Left forelimb (tissue), 1 donor: ENCODE measurements at regions not wholly inside any gene's neighbourhood (a gene's known extent, or its start where the extent isn't known, plus 50 kb on each side); places are given as distances from the start of the nearest gene placed in this dataset.

Source experiments
- DNase-seq: peaks from one replicate; pipeline ENCODE4 v3.0.0-alpha.2; 2018; ENCODE audit warnings: low spot score

DNA sequence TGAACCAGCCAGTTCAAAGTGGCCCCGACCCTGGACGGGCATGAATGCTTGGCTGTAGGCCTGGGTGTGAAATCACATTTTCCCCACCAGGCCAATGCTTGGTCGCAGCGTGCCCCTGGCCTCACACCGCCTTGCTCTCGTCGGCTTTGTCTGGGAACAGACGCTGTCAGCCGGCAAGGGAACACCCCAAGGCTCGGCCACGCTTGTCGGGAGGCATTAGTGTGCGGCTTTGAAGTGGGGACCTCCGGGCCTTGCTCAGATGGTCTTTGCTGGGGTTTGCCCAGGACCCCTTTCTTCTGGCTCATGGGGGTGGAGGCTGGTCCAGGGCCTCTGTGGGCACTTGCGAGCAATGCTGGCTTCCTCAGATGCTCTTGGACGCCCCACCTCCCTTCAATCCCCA, 79.1 kb downstream of the INHBB start:
- no peak for DNase-seq

DNA sequence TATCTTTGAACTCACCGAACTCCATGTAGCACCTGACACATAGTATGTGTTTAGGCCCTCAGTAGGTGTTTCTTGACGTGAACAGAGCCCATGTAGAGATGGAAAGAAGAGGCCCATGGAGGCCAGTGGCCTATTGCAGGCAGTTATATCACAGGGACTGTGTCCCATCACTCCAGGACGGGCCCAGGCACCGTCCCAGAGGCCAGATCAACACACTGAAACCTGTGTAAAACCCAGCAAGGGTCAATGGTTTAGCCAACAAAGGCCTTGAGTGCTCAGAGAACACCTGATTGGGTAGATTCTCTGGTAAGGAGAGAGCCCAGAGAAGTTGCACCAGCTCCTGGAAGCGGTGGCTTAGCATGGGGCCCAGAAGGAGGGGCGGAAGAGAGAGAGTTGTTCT, 82.8 kb downstream of the INHBB start:
- no peak for DNase-seq

DNA sequence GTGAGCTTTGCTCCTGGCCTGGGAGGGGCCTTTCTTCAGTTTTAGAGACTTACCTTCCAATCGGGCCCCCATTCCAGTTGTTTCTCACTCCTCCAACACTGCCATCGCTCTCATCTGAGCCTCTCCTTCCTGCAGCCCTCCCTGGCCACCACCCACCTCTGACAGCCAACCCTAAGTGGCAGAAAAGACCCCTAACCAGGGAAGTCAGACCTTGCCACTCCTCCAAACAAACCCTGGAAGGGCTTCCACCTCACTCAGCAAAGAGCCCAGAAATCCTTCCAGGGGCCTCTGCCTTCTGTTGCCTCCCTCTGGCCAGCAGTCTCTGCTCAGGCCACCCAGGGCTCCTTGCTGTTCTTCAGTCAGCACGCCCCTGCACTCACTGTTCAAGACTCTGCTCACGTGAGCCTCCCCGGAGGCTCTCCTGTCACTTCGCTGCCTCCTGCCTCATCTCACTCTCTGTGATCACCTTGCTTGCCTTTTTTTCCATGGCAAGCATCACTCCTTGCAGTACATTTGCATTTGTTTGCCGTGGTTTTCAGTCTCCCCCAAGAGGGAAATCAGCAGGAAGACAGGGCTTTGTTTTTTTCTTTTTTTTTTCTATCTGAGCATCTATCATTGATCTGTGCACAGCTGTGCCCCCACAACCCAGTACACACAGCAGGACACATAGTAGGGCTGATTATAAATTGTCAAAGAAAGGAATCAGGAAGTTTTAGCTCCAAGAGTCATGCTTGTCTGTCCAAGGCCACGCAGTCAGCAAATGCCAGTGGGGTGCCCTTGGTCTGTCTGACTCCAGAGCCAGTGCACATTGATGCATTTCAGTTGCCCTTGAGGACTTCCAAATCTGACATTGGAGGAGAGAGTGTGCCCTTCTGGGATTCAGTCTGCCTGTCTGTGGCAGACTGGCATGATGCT, 83.9 kb downstream of the INHBB start:
- no peak for DNase-seq

DNA sequence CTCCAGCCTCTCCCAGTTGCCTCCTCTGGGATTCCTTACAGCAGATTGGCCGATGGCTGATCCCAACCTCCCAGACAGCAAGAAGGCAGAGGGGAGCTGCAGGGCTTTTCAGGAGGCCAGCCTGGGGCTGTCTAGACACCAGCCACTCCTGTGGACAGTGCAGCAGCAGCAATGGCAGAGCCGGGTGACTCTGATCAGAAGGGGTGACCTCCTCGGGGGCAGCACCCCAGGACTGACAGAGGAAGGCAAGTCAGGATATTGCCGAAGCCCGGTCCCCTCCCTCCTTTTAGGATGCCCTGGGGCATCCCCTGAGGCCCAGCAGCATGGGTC, 84.5 kb downstream of the INHBB start:
- DNase-seq, result no peak

DNA sequence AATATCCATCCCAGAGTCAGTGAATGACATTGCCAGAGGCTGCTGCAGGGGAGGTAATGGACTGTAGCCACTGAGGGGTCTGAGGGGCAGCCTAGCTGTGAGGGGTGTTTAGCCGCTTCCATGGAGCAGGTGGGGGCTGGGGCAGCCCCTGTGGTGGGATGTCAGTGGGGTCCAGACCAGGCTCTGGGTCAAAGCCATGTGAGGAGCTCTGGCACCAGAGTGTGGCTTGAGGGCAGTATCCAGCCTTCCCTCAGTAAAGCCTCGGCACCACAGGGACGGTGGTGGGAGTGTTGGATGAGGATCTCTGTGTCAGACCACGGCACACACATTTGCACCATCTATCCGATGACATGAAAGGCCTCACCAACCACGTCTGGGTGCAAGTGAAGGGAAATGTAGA, 85.0 kb downstream of the INHBB start:
- no peak for DNase-seq

DNA sequence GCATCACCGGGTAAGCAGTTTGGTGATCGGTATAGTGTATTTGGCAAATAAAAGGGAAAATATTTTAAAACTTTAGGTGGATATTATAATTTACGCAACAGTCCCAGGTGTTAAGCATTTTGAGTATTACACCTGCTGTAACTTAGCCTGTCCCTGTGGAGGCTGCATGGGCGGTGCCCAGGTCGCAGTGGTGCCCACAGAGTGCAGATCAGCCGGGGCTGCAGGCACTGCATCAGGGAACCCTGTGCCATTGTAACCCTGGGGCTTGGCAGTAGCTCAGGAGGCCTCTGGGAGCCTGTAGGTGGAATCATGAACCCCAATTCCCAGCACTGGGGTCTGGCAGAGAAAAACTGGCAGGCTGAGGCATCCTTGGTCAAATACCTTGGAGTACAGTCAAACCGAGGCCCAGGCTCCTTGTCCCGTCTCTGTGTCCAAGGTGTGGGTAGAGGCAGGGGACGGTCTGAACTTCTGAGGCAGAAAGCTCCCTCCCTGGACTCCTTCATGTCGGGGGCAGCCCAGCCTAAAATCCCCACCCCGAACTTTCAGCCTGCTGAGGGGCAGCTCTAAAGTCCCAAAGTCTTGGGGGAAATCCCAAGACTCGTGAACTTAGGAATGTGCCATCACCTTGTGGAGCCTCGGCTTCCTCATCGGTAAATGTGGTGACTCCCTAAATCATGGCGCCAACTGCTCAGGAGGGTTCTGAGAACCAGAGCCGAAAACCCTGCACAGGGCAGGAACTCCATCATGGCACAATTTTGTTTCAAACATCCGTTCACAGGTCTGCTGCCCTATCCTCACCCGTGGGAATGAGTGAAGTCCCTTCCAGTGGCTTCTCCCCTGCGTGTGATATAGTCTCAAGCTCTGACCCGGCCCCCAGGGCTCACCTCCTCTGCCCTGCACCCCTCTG, 85.7 kb downstream of the INHBB start:
- DNase-seq, result no peak

DNA sequence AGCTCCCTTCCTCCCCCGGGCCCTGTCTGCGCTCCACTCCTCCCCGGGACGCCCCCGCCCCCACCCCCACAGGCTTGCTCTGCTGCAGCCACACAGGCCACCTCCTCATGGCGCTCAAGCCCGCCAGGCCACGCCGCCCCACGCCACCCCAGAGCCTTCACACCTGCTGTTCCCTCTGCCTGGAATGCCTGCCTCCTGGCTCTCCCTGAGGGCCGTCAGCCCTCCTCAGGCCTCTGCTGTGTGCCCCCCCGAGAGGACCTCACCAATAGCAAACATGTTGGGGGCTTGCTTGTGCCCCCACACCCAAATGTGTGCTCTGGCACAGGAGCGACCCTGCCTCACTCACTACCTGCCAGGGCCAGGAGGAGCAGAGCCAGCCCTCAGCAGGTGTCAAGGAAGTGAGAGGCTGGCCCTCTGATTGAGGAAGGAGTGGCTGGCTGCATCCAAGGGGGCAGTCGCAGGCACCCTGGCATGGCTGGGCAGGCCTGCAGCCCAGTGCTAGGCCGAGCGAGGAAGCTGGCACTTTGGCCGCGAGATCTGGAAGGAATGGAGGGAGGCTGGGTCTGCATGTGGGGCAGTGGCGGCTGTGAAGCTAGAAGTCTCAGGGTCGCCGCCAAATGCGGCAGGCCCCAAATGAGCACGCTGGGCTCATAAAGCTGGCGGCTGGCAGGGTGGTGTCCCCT, 86.5 kb downstream of the INHBB start:
- DNase-seq, result no peak

DNA sequence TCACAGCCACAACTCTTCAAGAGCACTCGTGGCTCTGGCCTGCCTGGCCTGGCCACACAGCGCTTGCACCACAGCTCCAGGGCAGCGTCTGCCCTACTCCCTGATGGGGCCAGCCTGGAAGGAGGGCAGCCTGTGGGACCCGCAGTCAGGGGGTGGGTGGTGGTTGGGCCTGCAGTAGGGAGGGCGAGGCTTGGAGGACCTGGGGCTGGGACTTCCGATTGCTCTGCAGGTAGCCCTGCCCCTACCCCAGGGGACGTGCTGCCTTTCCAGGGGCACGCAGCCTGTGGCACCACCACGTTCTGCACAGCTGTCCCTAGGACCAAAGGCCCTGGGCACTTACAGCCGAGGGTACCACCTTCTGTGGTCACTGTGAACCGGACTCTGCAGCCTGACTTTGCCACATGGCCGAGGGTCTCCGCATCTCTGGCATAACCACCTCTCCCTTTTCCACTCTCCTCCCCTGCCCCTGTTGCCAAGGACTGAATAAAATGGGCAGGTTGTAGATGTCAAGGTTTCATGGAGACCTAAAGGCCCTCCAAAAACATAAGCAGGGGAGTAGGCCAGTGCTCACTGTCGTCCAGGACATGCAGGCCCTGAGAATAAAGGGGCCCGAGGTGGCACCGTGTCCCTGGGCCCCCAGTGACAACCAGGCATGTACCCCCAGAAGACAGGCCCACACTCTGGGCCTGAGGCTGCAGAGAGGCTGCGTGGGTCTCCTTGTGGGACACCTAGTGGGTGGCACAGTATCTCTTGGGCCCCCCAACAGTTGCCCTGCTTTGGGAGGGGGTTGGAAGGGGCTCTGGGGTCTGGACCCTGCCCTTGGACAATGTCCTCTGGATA, 87.3 kb downstream of the INHBB start:
- no peak for DNase-seq

DNA sequence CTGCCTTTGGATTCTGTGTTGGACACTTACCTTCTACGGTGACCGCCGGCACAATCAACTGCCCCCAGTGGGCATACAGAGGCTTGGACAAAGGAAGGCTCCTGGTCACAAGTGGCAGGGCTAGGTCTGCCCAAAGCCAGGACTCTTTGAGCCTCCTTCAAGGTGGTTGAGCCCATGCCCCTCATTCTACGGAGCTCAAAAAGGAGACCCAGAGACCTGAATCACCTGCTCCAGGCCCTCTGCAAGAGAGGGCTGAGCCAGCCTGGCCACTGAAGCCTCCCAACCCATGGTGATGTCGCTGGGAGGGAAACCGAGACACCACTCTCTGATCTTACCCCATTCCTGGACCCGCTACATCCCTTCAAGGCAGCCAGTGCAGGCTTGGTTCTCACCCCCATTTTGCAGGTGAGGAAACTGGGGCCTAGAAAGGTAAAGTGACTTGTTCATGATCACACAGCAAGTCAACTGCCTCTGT, 87.9 kb downstream of the INHBB start:
- DNase-seq, result no peak

DNA sequence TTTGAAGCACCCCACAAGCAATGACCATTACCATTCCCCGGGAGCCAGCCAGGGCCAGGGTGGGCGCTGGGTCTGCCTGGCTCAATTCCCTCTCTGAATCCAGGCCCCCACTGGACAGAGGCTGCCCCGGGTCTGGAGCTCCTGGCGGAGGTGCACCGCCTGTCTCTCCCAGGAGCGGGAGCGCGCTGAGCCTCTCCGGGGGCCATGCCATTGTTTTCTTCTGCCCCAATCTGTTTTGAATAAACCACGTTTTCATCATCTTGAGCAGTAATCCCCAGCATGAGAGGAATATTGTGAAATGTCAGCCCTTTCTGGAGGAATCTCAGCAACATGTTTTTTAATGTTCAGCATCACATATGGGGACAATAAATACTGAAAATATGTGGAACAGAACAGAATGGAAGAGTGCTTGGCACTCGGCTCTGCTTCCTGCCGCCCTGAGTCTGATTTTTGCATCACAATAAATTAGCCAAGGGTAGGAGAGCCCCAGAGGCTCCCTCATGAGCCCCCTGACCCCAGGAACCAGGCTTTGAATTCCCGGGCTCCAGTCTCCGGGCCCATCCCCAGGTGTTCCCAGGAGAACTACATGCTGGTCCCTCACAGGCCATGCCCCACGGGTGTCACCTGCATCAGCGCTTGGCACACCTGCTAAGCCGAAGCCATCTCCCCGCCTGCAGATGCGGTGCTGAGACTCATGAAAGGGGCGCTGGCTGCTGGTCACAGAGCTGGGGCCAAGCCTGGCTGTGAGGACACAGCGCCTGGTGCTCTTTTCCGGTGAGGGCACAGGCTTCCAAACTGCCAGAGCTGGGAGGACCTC, 88.8 kb downstream of the INHBB start:
- DNase-seq, result no peak

DNA sequence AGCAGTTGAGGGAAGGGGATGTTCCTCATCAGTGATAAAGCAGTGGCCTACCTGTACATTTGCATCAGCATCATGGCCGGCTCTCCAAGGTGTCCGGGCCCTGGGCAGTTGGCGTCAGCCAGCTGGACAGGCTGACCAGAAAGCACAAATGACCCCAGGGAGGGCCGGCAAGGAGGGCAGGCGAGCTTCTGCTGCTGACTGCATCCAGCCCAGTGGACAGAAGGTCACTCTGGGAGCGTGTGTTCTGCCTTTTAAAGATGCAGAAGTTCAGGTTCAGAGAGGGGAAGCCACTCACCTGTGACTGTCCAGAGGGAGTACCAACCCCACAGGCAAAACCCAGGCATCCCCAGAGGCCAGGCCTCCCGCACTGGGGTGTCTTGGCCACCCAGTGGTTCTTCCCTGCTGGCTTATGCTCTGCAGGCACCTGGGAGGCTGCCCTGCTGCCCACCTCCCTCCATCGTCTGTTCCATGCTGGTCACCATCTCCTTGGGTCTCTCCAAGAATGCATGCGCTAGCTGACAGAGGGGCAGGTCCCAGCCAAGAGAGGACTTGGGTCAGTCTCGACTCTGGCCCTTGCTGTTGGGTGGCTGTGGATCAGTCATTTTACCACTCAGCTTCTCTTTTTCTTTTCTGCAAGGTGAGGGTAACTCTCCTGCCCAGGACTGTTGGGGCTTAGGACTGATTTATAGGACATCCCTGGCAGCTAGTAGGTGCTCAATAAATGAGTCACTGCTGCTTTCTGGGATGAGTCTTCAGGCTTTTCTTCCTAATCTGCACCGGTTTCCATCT, 89.9 kb downstream of the INHBB start:
- DNase-seq, result no peak

DNA sequence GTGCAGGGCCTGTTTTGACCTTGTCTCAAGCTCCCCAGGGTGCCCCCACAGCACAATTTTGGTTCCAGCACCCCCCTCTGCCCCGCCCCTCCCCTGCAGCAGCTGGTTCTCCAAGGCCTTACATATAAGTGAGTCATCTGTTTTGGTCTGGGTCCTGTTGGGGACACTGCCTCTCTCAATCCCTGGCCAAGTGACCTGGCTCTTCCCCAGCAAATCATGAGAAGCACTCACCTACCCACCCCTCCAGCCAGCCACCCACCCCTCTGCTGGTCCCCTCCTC, 90.5 kb downstream of the INHBB start:
- no peak for DNase-seq

DNA sequence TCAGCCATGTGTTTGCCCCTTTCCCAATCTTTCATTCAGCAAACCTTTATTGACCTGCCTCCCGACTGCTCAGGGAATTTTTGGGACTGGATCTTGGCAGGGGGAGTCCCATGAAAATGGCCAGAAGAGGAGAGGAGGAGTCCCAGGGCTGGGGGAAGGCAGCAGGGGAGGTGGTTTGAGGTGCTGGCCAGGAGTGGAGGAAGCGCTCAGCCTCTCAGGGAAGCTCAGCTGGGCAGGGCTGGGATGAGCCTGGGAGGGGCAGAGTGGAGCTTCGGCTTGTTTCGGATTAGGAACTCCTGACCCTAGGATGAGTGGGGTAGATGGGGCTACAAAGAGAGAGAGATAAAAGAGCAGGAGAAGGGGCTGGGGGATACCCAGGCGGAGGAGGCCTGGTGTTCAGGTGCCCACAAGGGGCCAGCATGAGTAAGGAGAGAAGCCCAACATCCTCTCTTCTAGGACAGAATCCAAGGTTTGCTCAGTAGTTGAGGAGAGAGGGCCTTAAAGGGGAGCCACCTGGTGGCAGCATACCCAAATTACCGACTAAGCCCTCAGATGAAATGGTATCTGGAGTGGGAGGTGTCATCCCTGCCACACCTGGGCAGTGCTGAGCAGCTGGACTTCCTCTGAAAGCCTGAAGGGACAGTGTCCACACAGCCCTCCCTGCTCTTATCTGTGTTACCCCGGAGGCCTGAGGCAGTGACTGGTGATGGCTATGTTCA, 91.1 kb downstream of the INHBB start:
- no peak for DNase-seq

DNA sequence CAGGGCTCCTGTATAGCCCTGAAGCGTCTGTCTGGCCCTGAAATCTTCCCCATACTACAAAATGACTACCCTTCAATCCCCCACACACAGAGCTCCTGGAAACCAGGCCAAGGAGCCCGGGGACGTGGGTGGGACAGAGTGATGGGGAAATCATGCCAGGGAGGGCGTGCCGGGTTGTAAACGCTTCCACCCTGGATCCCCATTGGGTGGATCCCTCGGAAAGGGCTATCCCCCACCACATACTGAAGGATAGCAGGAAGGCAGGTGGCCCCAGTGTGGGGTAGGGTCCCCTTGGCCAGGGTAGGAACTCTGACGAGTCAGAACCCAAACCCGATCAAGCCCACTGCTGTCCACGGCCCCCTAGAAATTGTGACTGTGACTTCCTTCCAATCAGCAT, 91.7 kb downstream of the INHBB start:
- no peak for DNase-seq

DNA sequence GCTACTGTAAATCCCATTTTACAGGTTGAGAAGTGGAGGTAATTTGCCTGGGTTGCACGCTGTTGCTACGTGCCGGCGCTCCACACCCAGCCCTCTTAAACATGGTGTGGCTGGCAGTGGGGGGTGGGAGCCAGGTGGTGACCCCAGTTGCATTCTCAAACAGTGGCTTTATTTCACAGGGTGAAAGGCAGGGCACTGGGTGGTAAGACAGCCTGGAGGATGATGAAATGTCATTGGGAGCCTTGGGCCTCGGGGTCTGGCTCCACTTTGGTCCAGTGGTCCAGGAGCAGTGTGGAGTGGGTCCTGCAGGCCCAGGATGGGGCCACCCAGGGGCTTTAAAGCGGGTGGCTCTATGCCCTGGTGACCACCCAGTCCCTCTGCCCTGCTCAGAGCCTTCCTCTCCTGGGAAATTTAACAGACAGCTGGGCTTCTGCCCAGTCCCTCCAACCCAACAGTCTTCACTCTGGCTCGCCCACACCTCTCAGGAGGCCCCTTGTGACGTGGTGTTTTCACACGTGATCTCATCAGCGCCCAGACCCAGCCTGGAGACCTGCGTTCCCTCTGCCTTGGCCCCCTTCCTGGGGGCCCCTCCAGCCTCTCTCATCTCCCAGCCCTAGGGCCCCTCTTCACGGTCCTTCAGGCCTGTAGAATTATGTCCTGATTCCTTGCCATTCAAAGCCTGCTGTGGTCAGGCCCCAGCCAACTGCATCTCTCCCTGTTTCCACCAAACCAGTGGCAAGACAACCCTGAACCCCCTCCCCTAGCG, 92.5 kb downstream of the INHBB start:
- DNase-seq, result no peak

DNA sequence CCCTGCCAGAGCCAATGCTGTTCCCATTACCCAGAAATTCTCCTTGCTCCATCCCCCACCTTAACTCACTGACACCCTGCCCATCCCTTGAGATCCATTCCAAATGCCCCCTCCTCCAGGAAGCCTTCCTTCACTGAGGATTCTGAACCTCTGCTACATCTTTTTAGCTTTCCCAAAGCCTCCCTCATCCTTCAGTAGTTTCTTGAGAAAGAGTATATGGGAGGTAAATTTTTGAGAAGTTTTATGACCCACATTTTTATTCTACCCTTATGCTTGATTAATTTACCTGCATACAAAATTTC, 93.1 kb downstream of the INHBB start:
- DNase-seq, result no peak

DNA sequence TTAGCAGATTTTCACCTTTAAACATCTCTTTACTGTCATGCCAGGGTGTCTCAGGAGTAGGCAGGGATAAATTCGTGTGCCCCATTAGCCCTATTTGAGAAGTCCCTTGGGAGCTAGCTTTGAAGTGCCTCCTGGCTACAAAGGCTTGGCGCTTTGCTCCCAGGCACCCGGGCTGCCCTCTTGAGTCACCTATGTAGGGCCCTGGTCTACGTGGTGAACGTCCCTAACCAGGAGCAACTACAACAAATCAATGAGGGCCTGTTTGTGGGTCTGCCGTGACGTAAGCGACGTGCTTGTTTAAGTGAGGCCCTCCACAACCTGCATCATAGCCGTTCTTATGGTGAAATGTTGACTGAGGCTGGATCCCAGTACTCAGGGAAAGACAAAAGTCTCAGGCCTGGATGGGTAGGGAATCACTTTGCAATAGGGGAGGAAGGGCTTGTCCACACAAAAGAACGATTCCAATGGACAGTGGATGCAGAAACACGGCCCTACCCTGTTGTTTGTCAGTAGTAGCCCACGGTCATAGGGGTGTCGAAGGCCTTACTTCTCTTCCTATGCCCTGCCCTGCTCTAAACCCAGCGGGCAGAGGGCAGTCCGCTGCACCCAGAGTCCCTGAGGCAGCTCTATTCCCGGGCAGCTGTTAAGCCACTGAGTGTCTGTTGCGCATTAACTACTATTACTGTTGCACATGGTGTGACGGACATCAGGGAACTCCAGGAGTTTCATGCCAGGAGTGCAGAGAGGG, 93.9 kb downstream of the INHBB start:
- DNase-seq, result peak; percentile 42
